Heart right ventricle (tissue), 16 donors: ENCODE measurements at regions not wholly inside any gene's neighbourhood (a gene's known extent, or its start where the extent isn't known, plus 50 kb on each side); places are given as distances from the start of the nearest gene placed in this dataset.

Source experiments
- ATAC-seq, 8 donors: fragments of 200-7000 bp; cut with Tn5 transposase; one replicate each; pipeline ENCODE4 v1.9.1; 2020; ENCODE audit warnings: mild to moderate bottlenecking in 8 of 8, moderate library complexity in 8 of 8, moderate number of reproducible peaks in 1 of 8
- DNase-seq, 2 donors: peaks; one replicate each; pipeline ENCODE4 v3.0.0-alpha.2; 2020
- H3K27ac ChIP-seq, 10 donors: fragments of 200-600 bp; sonication (generic) in 2 of 10; one replicate each; pipeline versions ENCODE4 v1.5.0 to v1.8.0; 2020 to 2022; ENCODE audit warnings: mild to moderate bottlenecking in 3 of 10
- H3K27me3 ChIP-seq, 7 donors: fragments of 200-600 bp; one replicate each; pipeline ENCODE4 v1.8.0; 2021 to 2022; ENCODE audit warnings: mild to moderate bottlenecking in 2 of 7
- H3K36me3 ChIP-seq, 9 donors: fragments of 200-600 bp; sonication (generic) in 1 of 9; one replicate each; pipeline versions ENCODE4 v1.5.0 to v1.8.0; 2020 to 2022; ENCODE audit warnings: mild to moderate bottlenecking in 2 of 9
- H3K4me1 ChIP-seq, 9 donors: fragments of 200-600 bp; sonication (generic) in 1 of 9; one replicate each; pipeline versions ENCODE4 v1.5.0 to v1.8.0; 2020 to 2022; ENCODE audit warnings: mild to moderate bottlenecking in 4 of 9
- H3K4me3 ChIP-seq, 10 donors: fragments of 200-600 bp; sonication (generic) in 2 of 10; one replicate each; pipeline versions ENCODE4 v1.5.0 to v1.8.0; 2020 to 2022; ENCODE audit warnings: mild to moderate bottlenecking in 7 of 10, moderate library complexity in 2 of 10
- H3K9me3 ChIP-seq, 11 donors: fragments of 200-600 bp in 10 of 11; sonication (generic) in 2 of 11; one replicate each; pipeline versions ENCODE4 v1.5.0 to v1.8.0; 2013 to 2022; ENCODE audit warnings: mild to moderate bottlenecking in 2 of 11, control low read depth in 1 of 11, moderate library complexity in 1 of 11
- CTCF ChIP-seq, 9 donors: fragments of 200-600 bp; sonication (generic) in 2 of 9; IDR thresholded peaks; one replicate each; pipeline versions ENCODE4 v1.5.0 to v1.8.0; 2021 to 2022; ENCODE audit warnings: antibody characterized with exemption in 9 of 9, mild to moderate bottlenecking in 5 of 9, moderate library complexity in 1 of 9
- WGBS, 2 donors: extraction: QIAGEN DNeasy Blood & Tissue Kit; methylation state at CpG; one replicate each; pipeline ENCODE4 v1.1.7; 2013; ENCODE audit warnings: inconsistent platforms in 1 of 2; 5-methylcytosine and 5-hydroxymethylcytosine counted together
- intact Hi-C, 10 donors: fragments of 100-400 bp; cut with DNase I; formaldehyde crosslinking; loops; one replicate each; pipeline versions ENCODE4 v1.11.1 to v1.14.2; 2022
- donor health status: Arrhythmogenic right ventricular cardiomyopathy.
- donor health status: ischemic (EF 13 %, LVEDD 7.1; RV severe dilation, severe dysfunction).
- donor health status: healthy with polysubstance abuse.
- donor health status: DM: no; HTN: yes; CAD: no.
- donor health status: DM: no; HTN: no; CAD: no.
- donor health status: ischemic (EF 25% LVEDD 6.9; RV normal size, moderate dysfunction).
- donor health status: ischemic (EF 25% LVEDD 5.7; RV mildly dilated, moderate dysfunction).
- donor health status: healthy.
- donor health status: DM: yes; HTN: yes; CAD: no.
- donor health status: Ischemic cardiomyopathy.
- donor health status: ischemic (EF 35%, LVEDD 5.7; RV mildly dilated, moderate dysfunction).
- donor health status: nonischemic (EF 11% LVEDD 7.7; RV severe dilation, severe dysfunction).
- donor health status: DM: yes; HTN: yes; CAD: no.
- donor health status: PGD.
- donor health status: ischemic (EF 29% LVEDD 5.4; RV normal size, mild dysfunction).
- donor health status: nonischemic (EF 23%, LVEDD 6.1; RV moderate dilation, normal function).

GRCh38 chr12:91418221-91419090 is 235.8 kb upstream of the DCN start:
- Histone ChIP-seq H3K9me3 (no peaks in the 10 kb centered on the region), H3K4me1 (peaks cover 0 to 6% (median 0%) of the 10 kb centered on the region in 9 donors), H3K4me3 (no peak overlapping the region), H3K27ac (no peak overlapping the region), H3K36me3 (no peaks in the 10 kb centered on the region), H3K27me3 (no peaks in the 10 kb centered on the region)
- TF ChIP-seq CTCF (IDR thresholded peaks at IDR 0.05), result no peak
- intact Hi-C loops, result no loop called here
- ATAC-seq, result no peak
- WGBS, 2 donors, result 81 to 85% methylated on average over 1 of the region's 1 CpG
- DNase-seq, result no peak

GRCh38 chr12:91417650-91418049 is 235.0 kb upstream of the DCN start:
- no peaks in the 10 kb centered on the region for H3K9me3 ChIP-seq
- 69 to 82% methylated on average over 3 of the region's 3 CpGs for WGBS, 2 donors
- H3K36me3 ChIP-seq, result no peaks in the 10 kb centered on the region
- intact Hi-C loops, result no loop called here
- no peak for TF ChIP-seq CTCF (IDR thresholded peaks at IDR 0.05)
- peaks cover 0 to 7% (median 0%) of the 10 kb centered on the region in 9 donors for H3K4me1 ChIP-seq
- no peaks in the 10 kb centered on the region for H3K27me3 ChIP-seq
- no peak for DNase-seq
- ATAC-seq, result peak in 2 of 8 donors; percentile 44 to 53
- no peak overlapping the region for H3K4me3 ChIP-seq
- H3K27ac ChIP-seq, result no peak overlapping the region

GRCh38 chr12:91414636-91415035 is 232.0 kb upstream of the DCN start:
- Histone ChIP-seq H3K4me1 (peaks cover 0 to 7% (median 0%) of the 10 kb centered on the region in 9 donors), H3K36me3 (no peaks in the 10 kb centered on the region), H3K27ac (no peak overlapping the region), H3K9me3 (no peaks in the 10 kb centered on the region), H3K27me3 (no peaks in the 10 kb centered on the region), H3K4me3 (no peak overlapping the region)
- intact Hi-C loops, result no loop called here
- ATAC-seq, result no peak
- DNase-seq, result no peak
- no peak for TF ChIP-seq CTCF (IDR thresholded peaks at IDR 0.05)

- peak in 4 of 8 donors; percentile 13 to 65 (median 50) for ATAC-seq
Measured at GRCh38 chr12:91413581-91414546, 231.2 kb upstream of the DCN start.

More at GRCh38 chr12:91413581-91414546, 231.2 kb upstream of the DCN start:
- no peak for TF ChIP-seq CTCF (IDR thresholded peaks at IDR 0.05)
- no peak for DNase-seq
- WGBS, 2 donors, result 47 to 64% methylated on average over 6 of the region's 6 CpGs
- Histone ChIP-seq H3K9me3 (no peaks in the 10 kb centered on the region), H3K27ac (no peak overlapping the region), H3K4me1 (peaks cover 0 to 7% (median 0%) of the 10 kb centered on the region in 9 donors), H3K36me3 (no peaks in the 10 kb centered on the region), H3K4me3 (no peak overlapping the region), H3K27me3 (no peaks in the 10 kb centered on the region)
- intact Hi-C loops, result no loop called here
